ENCODE measurements at regions not wholly inside any gene's neighbourhood (a gene's known extent, or its start where the extent isn't known, plus 50 kb on each side); places are given as distances from the start of the nearest gene placed in this dataset.
"Not testable (repeated sequence)": the region's sequence is repeated elsewhere in the genome, so short reads cannot be mapped to it uniquely, and the experiment has no call there.

- no CpG with 5 or more reads among the region's 9 CpGs for WGBS (ENCODE audit: extremely low coverage, insufficient coverage, insufficient read length)
- not testable (repeated sequence) for H3K23ac ChIP-seq (ENCODE audit: low read length); H4K91ac ChIP-seq (ENCODE audit: low read depth, low read length)
Measured at GRCh38 chr21:17694416-17694815, 81.7 kb upstream of the BTG3 start.

GRCh38 chr21:17693801-17694200 lies 81.1 kb upstream of the BTG3 start:
- no peaks in the 10 kb centered on the region for H3K36me3 ChIP-seq (ENCODE audit: control insufficient read depth in 1 of 2, insufficient read depth in 2 of 2, low read length in 2 of 2)
- H3K4me1 ChIP-seq (ENCODE audit: control insufficient read depth in 1 of 2, insufficient read depth in 2 of 2, low read length in 2 of 2), result peaks cover 6 to 16% of the 10 kb centered on the region in 2 experiments
- H3K27ac ChIP-seq (ENCODE audit: low read depth, low read length), result no peak overlapping the region
- H4K91ac ChIP-seq (ENCODE audit: low read depth, low read length), result peak overlapping the region; percentile 65
- no peak overlapping the region for H4K12ac ChIP-seq (ENCODE audit: low read depth, low read length)
- H3K14ac ChIP-seq (ENCODE audit: low read length), result no peak overlapping the region
- peaks cover 12% of the 10 kb centered on the region for H3K79me1 ChIP-seq (ENCODE audit: low read length)
- H2BK120ac ChIP-seq (ENCODE audit: insufficient read depth, low read length, poor library complexity), result peak overlapping the region; percentile 46
- H2AK5ac ChIP-seq (ENCODE audit: low read length), result no peak overlapping the region
- H3K9me3 ChIP-seq (ENCODE audit: insufficient read depth, low read depth, low read length), result peaks cover 5% of the 10 kb centered on the region
- H3K4me3 ChIP-seq (ENCODE audit: low read depth, low read length), result no peak overlapping the region
- no CpG with 5 or more reads among the region's 8 CpGs for WGBS (ENCODE audit: extremely low coverage, insufficient coverage, insufficient read length)
- no peak overlapping the region for H3K4ac ChIP-seq (ENCODE audit: low read depth, low read length)
- H3K18ac ChIP-seq (ENCODE audit: low read length), result no peak overlapping the region
- H3K79me2 ChIP-seq (ENCODE audit: control insufficient read depth, insufficient read depth, low read length, poor library complexity), result no peaks in the 10 kb centered on the region
- H3K4me2 ChIP-seq (ENCODE audit: low read length), result no peak overlapping the region
- no peak overlapping the region for H3K23ac ChIP-seq (ENCODE audit: low read length)
- H3K27me3 ChIP-seq (ENCODE audit: insufficient read depth, low read length), result no peaks in the 10 kb centered on the region
- no peak overlapping the region for H4K8ac ChIP-seq (ENCODE audit: low read depth, low read length)
- peak overlapping the region; percentile 3 for H2BK12ac ChIP-seq (ENCODE audit: low read length)
- DNase-seq, result peak; percentile 67 to 71
- H3K9ac ChIP-seq (ENCODE audit: low read length), result no peak overlapping the region
- H2AFZ ChIP-seq (ENCODE audit: insufficient read depth, low read length, poor library complexity), result peak overlapping the region; percentile 17
- H2BK5ac ChIP-seq (ENCODE audit: low read depth, low read length, poor library complexity), result no peak overlapping the region

More at GRCh38 chr21:17694416-17694815, 81.7 kb upstream of the BTG3 start:
- H3K4me1 ChIP-seq (ENCODE audit: control insufficient read depth in 1 of 2, insufficient read depth in 2 of 2, low read length in 2 of 2); H3K14ac ChIP-seq (ENCODE audit: low read length); H3K4me3 ChIP-seq (ENCODE audit: low read depth, low read length); H3K79me2 ChIP-seq (ENCODE audit: control insufficient read depth, insufficient read depth, low read length, poor library complexity); H3K9ac ChIP-seq (ENCODE audit: low read length); H2AFZ ChIP-seq (ENCODE audit: insufficient read depth, low read length, poor library complexity); H2BK5ac ChIP-seq (ENCODE audit: low read depth, low read length, poor library complexity); H3K4me2 ChIP-seq (ENCODE audit: low read length); H3K27ac ChIP-seq (ENCODE audit: low read depth, low read length); H2AK5ac ChIP-seq (ENCODE audit: low read length); H4K12ac ChIP-seq (ENCODE audit: low read depth, low read length); H3K27me3 ChIP-seq (ENCODE audit: insufficient read depth, low read length); H3K79me1 ChIP-seq (ENCODE audit: low read length); H3K36me3 ChIP-seq (ENCODE audit: control insufficient read depth in 1 of 2, insufficient read depth in 2 of 2, low read length in 2 of 2); H3K18ac ChIP-seq (ENCODE audit: low read length); H2BK12ac ChIP-seq (ENCODE audit: low read length); H2BK120ac ChIP-seq (ENCODE audit: insufficient read depth, low read length, poor library complexity); H3K9me3 ChIP-seq (ENCODE audit: insufficient read depth, low read depth, low read length); H3K4ac ChIP-seq (ENCODE audit: low read depth, low read length); H4K8ac ChIP-seq (ENCODE audit: low read depth, low read length): not testable (repeated sequence)
- DNase-seq, result peak; percentile 80 to 87

DNA sequence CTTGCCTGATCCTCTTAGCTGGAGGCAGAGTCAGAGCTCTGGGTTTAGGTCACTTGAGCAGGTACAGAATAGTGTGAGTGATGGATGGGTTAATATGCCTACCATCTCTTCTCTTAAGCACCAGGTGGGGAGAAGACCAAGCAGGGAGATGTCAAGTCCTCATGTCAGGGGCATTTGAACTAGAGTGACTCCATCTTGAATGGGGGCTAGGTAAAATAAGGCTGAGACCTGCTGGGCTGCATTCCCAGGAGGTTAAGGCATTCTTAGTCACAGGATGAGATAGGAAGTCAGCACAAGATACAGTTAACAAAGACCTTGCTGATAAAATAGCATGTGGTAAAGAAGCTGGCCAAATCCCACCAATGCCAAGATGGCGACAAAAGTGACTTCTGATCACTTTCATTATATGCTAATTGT lies 77.4 kb upstream of the BTG3 start:
- H2BK5ac ChIP-seq (ENCODE audit: low read depth, low read length, poor library complexity), result peak overlapping the region; percentile 43
- H3K27me3 ChIP-seq (ENCODE audit: insufficient read depth, low read length), result no peaks in the 10 kb centered on the region
- H2AK5ac ChIP-seq (ENCODE audit: low read length), result no peak overlapping the region
- no peak overlapping the region for H3K4me3 ChIP-seq (ENCODE audit: low read depth, low read length)
- no CpG with 5 or more reads among the region's 1 CpG for WGBS (ENCODE audit: extremely low coverage, insufficient coverage, insufficient read length)
- no peak overlapping the region for H2AFZ ChIP-seq (ENCODE audit: insufficient read depth, low read length, poor library complexity)
- H3K14ac ChIP-seq (ENCODE audit: low read length), result no peak overlapping the region
- H3K9me3 ChIP-seq (ENCODE audit: insufficient read depth, low read depth, low read length), result peaks cover 5% of the 10 kb centered on the region
- H3K18ac ChIP-seq (ENCODE audit: low read length), result no peak overlapping the region
- H3K27ac ChIP-seq (ENCODE audit: low read depth, low read length), result peak overlapping the region; percentile 50
- peaks cover 16% of the 10 kb centered on the region for H3K79me1 ChIP-seq (ENCODE audit: low read length)
- peak; percentile 40 to 53 for DNase-seq
- H3K9ac ChIP-seq (ENCODE audit: low read length), result no peak overlapping the region
- no peak overlapping the region for H2BK12ac ChIP-seq (ENCODE audit: low read length)
- H3K4me2 ChIP-seq (ENCODE audit: low read length), result no peak overlapping the region
- H4K12ac ChIP-seq (ENCODE audit: low read depth, low read length), result no peak overlapping the region
- no peaks in the 10 kb centered on the region for H3K36me3 ChIP-seq (ENCODE audit: control insufficient read depth in 1 of 2, insufficient read depth in 2 of 2, low read length in 2 of 2)
- H3K4ac ChIP-seq (ENCODE audit: low read depth, low read length), result no peak overlapping the region
- peaks cover 9 to 17% of the 10 kb centered on the region in 2 experiments for H3K4me1 ChIP-seq (ENCODE audit: control insufficient read depth in 1 of 2, insufficient read depth in 2 of 2, low read length in 2 of 2)
- no peak overlapping the region for H3K23ac ChIP-seq (ENCODE audit: low read length)
- H4K91ac ChIP-seq (ENCODE audit: low read depth, low read length), result peak overlapping the region; percentile 93
- H3K79me2 ChIP-seq (ENCODE audit: control insufficient read depth, insufficient read depth, low read length, poor library complexity), result no peaks in the 10 kb centered on the region
- peak overlapping the region; percentile 51 for H4K8ac ChIP-seq (ENCODE audit: low read depth, low read length)
- peak overlapping the region; percentile 84 for H2BK120ac ChIP-seq (ENCODE audit: insufficient read depth, low read length, poor library complexity)

GRCh38 chr21:17688912-17689874 lies 76.5 kb upstream of the BTG3 start:
- Histone ChIP-seq H3K36me3 (ENCODE audit: control insufficient read depth in 1 of 2, insufficient read depth in 2 of 2, low read length in 2 of 2) (no peaks in the 10 kb centered on the region), H3K79me2 (ENCODE audit: control insufficient read depth, insufficient read depth, low read length, poor library complexity) (no peaks in the 10 kb centered on the region), H3K4me1 (ENCODE audit: control insufficient read depth in 1 of 2, insufficient read depth in 2 of 2, low read length in 2 of 2) (peaks cover 9 to 17% of the 10 kb centered on the region in 2 experiments), H3K9me3 (ENCODE audit: insufficient read depth, low read depth, low read length) (peaks cover 5% of the 10 kb centered on the region), H4K12ac (ENCODE audit: low read depth, low read length) (peak overlapping the region; percentile 37), H2BK120ac (ENCODE audit: insufficient read depth, low read length, poor library complexity) (peak overlapping the region; percentile 90), H2AK5ac (ENCODE audit: low read length) (peak overlapping the region; percentile 75), H3K4me3 (ENCODE audit: low read depth, low read length) (no peak overlapping the region), H3K4ac (ENCODE audit: low read depth, low read length) (peak overlapping the region; percentile 43), H4K91ac (ENCODE audit: low read depth, low read length) (peak overlapping the region; percentile 93), H3K23ac (ENCODE audit: low read length) (no peak overlapping the region), H2BK5ac (ENCODE audit: low read depth, low read length, poor library complexity) (peak overlapping the region; percentile 74), H2BK12ac (ENCODE audit: low read length) (peak overlapping the region; percentile 88), H3K18ac (ENCODE audit: low read length) (peak overlapping the region; percentile 80), H3K27me3 (ENCODE audit: insufficient read depth, low read length) (no peaks in the 10 kb centered on the region), H4K8ac (ENCODE audit: low read depth, low read length) (peak overlapping the region; percentile 84), H3K14ac (ENCODE audit: low read length) (peak overlapping the region; percentile 86), H3K4me2 (ENCODE audit: low read length) (no peak overlapping the region), H2AFZ (ENCODE audit: insufficient read depth, low read length, poor library complexity) (peak overlapping the region; percentile 79), H3K79me1 (ENCODE audit: low read length) (peaks cover 16% of the 10 kb centered on the region), H3K9ac (ENCODE audit: low read length) (no peak overlapping the region), H3K27ac (ENCODE audit: low read depth, low read length) (peak overlapping the region; percentile 78)
- peak; percentile 81 to 88 for DNase-seq
- WGBS (ENCODE audit: extremely low coverage, insufficient coverage, insufficient read length), result no CpG with 5 or more reads among the region's 13 CpGs
